Thoracic aorta (tissue), 2 donors: ENCODE measurements at regions not wholly inside any gene's neighbourhood (a gene's known extent, or its start where the extent isn't known, plus 50 kb on each side); places are given as distances from the start of the nearest gene placed in this dataset.

Experiments used
- ATAC-seq: fragments of 150-250 bp; one replicate; pipeline ENCODE4 v1.8.0; 2017; ENCODE audit warnings: low read depth; ENCODE audit not compliant: insufficient number of reproducible peaks, low FRiP score
- DNase-seq: peaks from one replicate; pipeline ENCODE4 v3.0.0-alpha.2; 2020; ENCODE audit warnings: low spot score
- H3K27ac ChIP-seq, 2 donors: fragments of 200-600 bp; sonication (generic); 1 replicate in 1 of 2; 2 replicates in 1 of 2; pipeline ENCODE4 v1.5.1; 2016; ENCODE audit warnings: mild to moderate bottlenecking in 2 of 2, moderate library complexity in 2 of 2
- H3K27me3 ChIP-seq: fragments of 200-600 bp; sonication (generic); replicated peaks from 2 replicates; pipeline ENCODE4 v1.6.0; 2016; ENCODE audit warnings: mild to moderate bottlenecking; ENCODE audit not compliant: insufficient read depth
- H3K36me3 ChIP-seq: fragments of 200-600 bp; sonication (generic); one replicate; pipeline ENCODE4 v1.5.1; 2016
- H3K4me1 ChIP-seq, 2 donors: fragments of 200-600 bp; sonication (generic); 1 replicate in 1 of 2; 2 replicates in 1 of 2; pipeline versions ENCODE4 v1.5.1 to v1.6.0; 2016; ENCODE audit warnings: low read depth in 2 of 2, mild to moderate bottlenecking in 1 of 2; ENCODE audit not compliant: control insufficient read depth in 1 of 2
- H3K4me3 ChIP-seq: fragments of 200-600 bp; sonication (generic); 2 replicates; pipeline ENCODE4 v1.5.1; 2016; ENCODE audit warnings: mild to moderate bottlenecking
- H3K9me3 ChIP-seq: fragments of 200-600 bp; sonication (generic); 2 replicates; pipeline ENCODE4 v1.5.1; 2016
- CTCF ChIP-seq: fragments of 200-600 bp; sonication (generic); IDR thresholded peaks from one replicate; pipeline ENCODE4 v1.5.1; 2019; ENCODE audit warnings: antibody characterized with exemption

GRCh38 chr6:48272518-48272917, 161.5 kb upstream of the PTCHD4 start:
- DNase-seq (no peak), ATAC-seq (no peak)
- Histone ChIP-seq H3K36me3 (no peaks in the 10 kb centered on the region), H3K4me1 (no peaks in the 10 kb centered on the region), H3K4me3 (no peak overlapping the region), H3K27me3 (no peaks in the 10 kb centered on the region), H3K27ac (no peak overlapping the region), H3K9me3 (no peaks in the 10 kb centered on the region)
- TF ChIP-seq CTCF = no peak

- Histone ChIP-seq H3K4me3 (no peak overlapping the region), H3K27me3 (no peaks in the 10 kb centered on the region), H3K4me1 (no peaks in the 10 kb centered on the region), H3K9me3 (no peaks in the 10 kb centered on the region), H3K27ac (no peak overlapping the region), H3K36me3 (no peaks in the 10 kb centered on the region)
- no peak for TF ChIP-seq CTCF
- no peak for ATAC-seq
- no peak for DNase-seq
Measured at GRCh38 chr6:48255094-48255493, 144.1 kb upstream of the PTCHD4 start.

- no peak for ATAC-seq
Measured at GRCh38 chr6:48249071-48249470, 138.1 kb upstream of the PTCHD4 start.

GRCh38 chr6:48243071-48243470, 132.1 kb upstream of the PTCHD4 start:
- H3K27me3 ChIP-seq = no peaks in the 10 kb centered on the region
- no peak for TF ChIP-seq CTCF
- H3K27ac ChIP-seq = no peak overlapping the region
- no peaks in the 10 kb centered on the region for H3K36me3 ChIP-seq
- ATAC-seq (no peak), DNase-seq (no peak)
- H3K9me3 ChIP-seq = no peaks in the 10 kb centered on the region
- H3K4me3 ChIP-seq = no peak overlapping the region
- H3K4me1 ChIP-seq = no peaks in the 10 kb centered on the region

More at GRCh38 chr6:48249071-48249470, 138.1 kb upstream of the PTCHD4 start:
- Histone ChIP-seq H3K36me3 (no peaks in the 10 kb centered on the region), H3K4me3 (no peak overlapping the region), H3K9me3 (no peaks in the 10 kb centered on the region), H3K27me3 (no peaks in the 10 kb centered on the region), H3K4me1 (no peaks in the 10 kb centered on the region), H3K27ac (no peak overlapping the region)
- DNase-seq = no peak
- TF ChIP-seq CTCF = no peak

GRCh38 chr6:48240287-48240686, 129.3 kb upstream of the PTCHD4 start:
- H3K4me1 ChIP-seq = no peaks in the 10 kb centered on the region
- no peaks in the 10 kb centered on the region for H3K36me3 ChIP-seq
- no peak for ATAC-seq
- H3K27ac ChIP-seq = no peak overlapping the region
- no peak overlapping the region for H3K4me3 ChIP-seq
- TF ChIP-seq CTCF = no peak
- no peak for DNase-seq
- peaks cover 9% of the 10 kb centered on the region for H3K9me3 ChIP-seq
- H3K27me3 ChIP-seq = no peaks in the 10 kb centered on the region
